Endometrial microvascular endothelial cells (primary cell): ENCODE measurements at regions not wholly inside any gene's neighbourhood (a gene's known extent, or its start where the extent isn't known, plus 50 kb on each side); places are given as distances from the start of the nearest gene placed in this dataset.

Experiments
- in situ Hi-C: cut with HindIII; loops from 2 replicates; pipeline ENCODE4 v1.10.0; 2017; ENCODE audit warnings: low sequenced_read_pairs, low pct_unique_long_range_greater_than_20kb; ENCODE audit errors: inconsistent ontology term

DNA sequence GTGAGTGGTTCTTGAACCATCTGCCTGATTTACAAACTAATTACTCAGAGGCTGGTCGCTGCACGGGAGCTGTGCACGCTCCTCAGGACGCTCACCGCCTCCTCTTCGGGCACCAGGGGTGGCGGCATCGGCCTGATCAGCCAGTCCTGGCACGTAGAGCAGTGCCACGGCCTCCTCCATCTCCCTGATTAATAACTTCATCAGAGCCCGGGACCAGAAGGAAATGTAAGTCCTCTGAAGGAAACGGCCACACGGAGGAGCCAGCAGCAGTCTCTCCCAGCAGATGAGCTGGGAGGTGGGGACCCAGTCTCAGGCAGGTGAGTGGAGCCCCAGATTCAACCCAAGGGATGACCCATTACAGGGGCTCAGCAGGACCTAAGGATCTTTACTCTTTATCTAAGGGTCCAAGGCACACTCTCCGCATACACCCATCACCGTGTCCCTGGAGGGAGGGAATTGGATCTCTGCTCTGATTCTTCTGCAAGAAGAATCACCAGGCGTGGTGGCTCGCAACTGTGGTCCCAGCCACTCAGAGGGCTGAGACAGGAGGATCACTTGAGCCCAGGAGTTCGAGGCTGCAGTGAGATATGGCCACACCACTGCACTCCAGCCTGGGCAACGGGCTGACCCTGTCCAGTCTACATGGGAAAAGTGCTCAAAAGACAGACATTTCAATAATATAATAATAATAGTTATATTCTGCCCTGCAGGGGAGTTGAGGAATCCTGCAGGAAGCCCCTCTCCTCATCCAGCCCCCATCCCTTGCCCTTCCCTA is 366.5 kb downstream of the SEC14L1 start:
- in situ Hi-C loops, result no loop called here

DNA sequence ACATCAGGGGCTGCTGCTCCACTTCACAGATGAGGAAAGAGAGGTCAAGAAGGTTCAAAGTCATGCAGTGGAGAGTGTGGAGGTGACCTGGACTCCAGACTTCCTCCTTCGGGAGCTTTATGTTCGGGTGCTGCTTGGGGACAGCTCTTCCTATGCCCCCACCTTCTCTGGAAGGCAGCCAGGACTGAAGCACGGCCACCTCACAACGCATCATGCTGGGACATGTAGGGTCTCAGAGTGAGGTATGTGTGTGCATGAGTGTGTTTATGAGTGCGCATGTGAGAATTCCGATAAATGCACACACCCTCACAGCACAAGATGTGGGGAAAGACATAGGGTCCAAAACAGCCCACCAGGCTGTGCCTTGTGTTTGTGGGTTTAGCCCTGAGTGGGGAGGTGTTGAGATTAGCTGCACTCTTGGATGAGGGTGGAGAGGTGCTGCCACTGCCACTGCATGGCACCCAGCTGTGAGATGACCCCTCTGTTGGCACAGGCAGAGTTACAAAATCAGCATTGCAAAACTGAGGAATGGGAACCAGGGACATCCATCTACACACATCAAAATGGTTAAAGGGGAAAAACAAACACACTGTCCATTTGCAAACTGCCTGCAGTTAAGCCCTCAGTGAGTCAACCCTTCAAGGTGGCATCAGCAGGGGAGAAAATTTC is 367.4 kb downstream of the SEC14L1 start:
- in situ Hi-C loops, result no loop called here

DNA sequence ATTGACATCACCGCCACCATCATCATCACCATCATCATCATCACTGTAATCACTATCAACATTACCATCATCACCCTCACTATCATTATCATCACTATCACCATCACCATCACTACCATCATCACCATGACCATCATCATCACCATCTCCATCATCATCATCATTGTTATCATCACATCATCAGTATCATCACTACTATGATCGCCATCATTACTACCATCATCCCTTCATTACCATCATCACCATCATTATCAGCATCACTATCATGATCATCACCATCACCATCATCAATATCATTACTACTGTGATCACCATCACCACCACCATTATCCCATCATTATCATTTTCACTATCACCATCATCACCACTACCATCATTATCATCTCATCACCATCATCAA is 368.3 kb downstream of the SEC14L1 start:
- in situ Hi-C loops, result no loop called here

DNA sequence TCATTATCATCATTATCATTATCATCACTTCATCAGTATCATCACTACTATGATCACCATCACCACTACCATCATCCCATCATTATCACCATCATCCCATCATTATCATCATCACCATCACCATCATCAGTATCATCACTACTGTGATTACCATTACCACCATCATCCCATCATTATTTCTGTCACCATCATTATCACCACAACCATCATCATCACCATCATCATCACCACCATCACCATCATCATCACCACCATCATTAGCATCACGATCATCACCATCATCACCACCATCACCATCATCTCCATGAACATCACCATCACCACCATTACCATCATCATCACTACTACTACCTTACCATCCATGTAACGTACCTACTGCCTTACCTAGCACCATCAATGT is 368.8 kb downstream of the SEC14L1 start:
- in situ Hi-C loops, result no loop called here

DNA sequence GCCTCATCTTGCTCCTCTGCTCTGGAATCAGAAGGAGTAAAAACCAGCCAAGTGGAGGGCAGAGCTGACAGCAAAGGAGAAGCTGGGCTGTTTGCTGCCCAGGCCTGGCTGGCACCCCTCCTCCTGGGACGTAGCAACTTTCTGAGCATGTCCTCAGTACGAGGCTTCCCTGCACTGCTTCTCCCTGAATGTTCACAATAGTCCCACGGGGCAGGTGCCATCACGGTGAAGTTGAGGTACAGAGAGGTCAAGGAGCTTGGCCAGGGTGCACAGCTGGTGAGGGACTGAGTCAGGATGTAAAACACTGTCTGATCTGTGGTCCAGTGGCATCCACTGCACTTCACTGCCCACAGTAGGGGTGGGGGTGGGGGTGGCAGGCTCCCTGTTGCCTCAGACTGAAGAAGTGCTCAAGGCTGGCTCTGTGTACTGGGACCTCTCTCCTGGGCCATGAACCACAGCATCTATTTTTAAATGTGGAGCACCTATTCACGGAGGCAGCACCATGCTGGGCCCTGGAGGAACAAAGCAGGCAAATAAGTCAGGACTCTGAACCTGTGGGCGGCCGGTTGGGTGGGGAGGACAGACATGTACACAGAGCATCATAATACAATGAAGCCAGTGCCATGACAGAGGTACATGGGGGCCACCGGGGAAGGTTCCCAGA is 369.5 kb downstream of the SEC14L1 start:
- in situ Hi-C loops, result no loop called here

DNA sequence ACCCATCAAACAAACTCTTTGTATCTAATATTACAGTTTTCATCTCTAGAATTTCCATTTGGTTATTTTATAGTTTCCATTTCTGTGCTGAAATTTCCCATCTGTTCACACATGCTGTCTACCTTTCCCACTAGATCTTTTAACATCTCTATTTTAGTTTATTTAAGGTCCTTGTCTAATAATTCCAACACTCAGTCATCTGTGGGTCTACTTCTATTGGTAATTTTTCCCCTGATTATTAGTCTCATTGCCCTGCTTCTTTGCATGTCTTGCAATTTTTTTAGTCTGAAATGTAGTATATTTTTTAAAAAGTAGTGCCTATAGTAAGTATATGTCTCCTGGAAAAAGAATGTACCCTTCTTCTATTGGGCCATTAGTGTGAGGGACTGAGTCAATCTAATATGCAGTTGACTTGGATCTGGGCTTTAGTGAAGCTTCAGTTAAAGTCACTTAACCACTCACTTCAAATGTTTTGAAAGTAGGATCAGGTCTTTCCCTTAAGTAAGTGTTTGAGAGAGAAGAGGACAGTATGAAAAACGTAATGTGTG is 370.8 kb downstream of the SEC14L1 start:
- in situ Hi-C loops, result no loop called here

DNA sequence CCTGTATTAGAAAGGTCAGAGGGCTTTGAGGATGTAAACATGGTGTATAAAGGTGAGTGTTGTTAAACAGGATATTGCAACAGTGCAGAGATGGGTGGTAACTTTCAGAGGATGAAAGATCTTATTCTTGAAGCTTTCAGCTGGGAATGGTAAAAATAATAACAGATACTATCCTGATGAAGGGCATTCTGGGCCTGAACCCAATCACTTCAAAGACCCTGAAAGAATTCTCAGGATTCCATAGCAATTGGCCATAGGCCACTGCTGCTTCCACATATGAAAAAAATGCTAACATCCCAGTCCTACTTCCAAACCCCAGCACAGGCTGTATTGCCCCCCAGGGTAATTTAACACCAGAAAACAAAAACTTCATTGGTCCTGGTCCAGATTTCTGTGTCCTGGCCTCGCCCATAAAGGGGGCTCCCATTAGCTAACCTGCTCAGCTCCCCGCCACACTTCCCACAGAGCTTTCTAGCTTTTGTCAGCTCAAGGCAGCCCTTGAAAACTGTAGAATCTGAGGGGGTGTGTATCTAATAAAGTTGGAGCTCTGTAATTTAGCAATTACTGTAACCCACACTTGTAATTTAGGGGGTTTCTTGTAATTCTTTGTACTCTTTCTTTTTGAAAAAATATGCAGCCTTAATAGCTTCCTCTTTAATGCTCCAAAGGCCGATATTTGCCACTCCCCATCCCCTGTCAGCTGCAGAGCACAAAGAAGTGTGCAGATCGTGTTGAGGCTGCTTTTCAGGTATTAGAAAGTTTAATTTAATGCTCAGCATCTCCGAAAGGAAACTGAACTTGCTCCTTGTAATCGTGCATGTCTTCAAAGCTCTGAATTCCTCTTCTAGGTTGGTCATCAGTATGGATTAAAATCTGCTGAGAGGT is 371.5 kb downstream of the SEC14L1 start:
- in situ Hi-C loops, result no loop called here

DNA sequence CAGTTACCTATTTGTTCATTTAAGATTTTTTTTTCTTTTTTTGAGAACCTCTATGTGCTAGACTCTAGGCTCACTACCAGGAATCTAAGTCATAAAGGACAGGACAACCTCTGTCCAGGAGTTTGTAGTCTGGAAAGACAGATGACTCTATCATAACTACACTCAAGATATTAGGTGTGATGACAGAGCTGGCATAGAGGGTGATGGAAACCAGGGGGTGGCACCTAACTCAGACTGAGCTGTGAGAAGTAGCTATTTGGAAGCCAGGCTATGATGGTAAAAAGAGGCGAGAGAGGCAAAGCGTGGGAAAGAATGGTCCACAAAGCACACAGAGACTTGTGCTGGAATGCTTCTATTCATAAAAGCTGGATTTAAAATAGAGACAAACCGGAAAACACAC is 372.3 kb downstream of the SEC14L1 start:
- in situ Hi-C loops, result no loop called here

DNA sequence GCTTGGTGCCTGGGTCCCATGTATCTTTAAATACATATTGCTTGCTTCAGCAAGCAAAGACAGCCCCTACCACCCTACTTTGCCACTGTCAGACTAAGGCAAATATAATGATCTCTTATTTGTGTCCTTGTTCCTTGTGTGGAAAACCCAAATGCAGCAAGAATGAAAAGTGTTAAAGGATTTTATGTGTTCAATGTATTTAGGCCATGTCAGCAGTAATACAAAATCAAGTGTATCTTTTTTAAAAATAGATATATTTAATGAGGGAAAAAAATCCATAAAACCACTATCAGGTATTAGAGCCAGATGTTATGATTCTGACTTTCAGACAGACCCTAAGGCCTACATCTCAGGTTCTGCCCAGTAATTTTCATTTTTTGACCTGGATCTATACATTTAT is 374.5 kb downstream of the SEC14L1 start:
- in situ Hi-C loops, result no loop called here

DNA sequence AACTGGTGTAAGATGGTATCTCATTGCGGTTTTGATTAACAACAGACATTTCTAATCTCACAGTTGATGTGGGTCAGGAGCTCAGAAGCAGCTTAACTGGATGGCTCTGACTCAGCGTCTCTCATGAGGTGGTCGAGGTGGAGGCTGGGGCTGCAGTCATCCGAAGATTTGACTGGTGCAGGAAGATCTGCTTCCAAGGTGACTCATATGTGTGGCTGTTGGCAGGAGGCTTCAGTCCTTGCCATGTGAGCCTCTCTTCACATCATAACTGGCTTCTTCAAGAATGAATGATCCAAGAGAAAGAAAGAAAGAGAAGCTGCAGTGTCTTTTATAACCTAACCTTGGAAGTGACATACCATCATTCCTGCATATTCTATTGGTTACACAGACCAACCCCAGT is 376.1 kb downstream of the SEC14L1 start:
- in situ Hi-C loops, result no loop called here

DNA sequence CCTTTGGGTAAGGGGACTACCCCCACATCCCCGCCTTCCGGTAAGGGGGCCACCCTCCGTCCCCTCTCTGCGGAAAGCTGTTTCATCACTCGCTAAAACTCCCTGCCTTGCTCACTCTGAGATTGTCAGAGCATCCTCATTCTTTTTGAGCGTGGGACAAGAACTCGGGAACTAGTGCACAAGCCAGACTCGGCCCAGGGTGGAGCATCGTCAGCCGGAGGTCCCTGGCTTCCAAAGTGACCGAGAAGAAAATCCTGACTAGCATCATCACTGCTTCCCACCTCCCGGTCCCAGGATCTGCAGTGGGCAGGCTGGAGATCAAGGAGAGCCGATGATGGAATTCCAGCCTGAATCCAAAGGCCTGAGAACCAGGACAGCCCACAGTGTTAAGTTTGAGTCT is 380.3 kb downstream of the SEC14L1 start:
- in situ Hi-C loops, result no loop called here

DNA sequence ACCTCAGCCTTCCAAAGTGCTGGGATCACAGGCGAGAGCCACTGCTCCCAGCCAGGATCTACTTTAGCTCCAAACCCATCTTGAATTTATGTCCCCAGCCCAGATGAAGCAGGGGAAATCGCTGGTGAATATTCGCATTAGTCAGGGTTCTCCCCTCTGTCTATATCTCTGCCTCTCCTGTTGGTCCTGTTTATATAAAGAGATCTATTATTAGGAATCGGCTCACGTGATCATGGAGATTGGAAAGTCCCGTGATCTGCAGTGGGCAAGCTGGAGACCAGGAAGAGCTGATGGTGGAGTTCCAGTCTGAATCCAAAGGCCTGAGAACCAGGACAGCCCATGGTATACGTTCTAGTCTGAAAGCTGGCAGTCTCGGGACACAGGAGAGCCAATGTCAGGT is 382.8 kb downstream of the SEC14L1 start:
- in situ Hi-C loops, result no loop called here

DNA sequence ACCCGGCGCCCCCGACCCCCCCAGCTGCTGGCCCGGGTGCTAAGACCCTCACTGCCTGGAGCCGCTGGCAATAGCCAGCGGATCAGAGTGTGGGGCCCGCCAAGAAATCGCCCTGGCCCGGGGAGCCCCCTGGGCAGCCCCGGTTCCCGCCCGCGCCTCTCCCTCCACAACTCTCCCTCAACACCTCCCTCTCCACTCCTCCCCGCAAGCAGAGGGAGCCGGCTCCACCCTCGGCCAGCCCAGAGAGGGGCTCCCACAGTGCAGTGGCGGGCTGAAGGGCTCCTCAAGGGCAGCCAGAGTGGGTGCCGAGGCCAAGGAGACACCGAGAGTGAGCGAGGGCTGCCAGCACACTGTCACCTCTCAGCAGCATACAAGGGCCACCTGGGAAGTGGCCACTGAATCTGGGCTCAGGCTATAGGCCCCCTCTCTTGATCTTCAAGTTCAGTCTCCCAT is 385.5 kb downstream of the SEC14L1 start:
- in situ Hi-C loops, result no loop called here

DNA sequence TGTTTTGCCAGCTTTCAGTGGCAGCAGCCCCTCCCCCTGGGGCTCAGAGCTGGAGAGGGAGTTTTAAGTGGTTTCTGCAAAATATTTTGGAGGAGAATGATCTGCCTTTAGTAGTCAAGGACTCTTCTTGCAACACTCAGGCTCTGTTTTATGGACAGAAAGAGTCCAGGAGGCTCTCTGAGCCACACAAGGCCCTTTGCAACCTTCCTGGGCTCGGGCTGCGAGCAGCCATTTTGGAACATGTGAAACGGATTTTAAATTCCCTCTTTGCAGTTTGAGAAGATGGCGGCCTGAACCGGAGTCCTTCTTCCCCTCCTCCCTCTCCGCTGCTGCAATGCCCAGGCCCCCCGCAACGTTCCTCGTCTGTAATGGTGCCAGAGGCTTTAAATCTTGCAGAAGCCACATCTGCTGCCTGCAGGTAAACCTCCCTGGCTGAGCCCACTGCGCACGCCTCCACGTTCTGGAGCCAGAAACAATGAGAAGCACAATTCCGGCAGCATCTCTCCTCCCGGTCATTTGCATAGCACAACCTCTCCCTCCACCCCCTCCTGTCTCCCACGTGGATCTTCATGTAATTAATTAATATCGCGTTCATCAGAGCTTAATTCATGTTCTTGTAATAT is 386.1 kb downstream of the SEC14L1 start:
- in situ Hi-C loops, result no loop called here

DNA sequence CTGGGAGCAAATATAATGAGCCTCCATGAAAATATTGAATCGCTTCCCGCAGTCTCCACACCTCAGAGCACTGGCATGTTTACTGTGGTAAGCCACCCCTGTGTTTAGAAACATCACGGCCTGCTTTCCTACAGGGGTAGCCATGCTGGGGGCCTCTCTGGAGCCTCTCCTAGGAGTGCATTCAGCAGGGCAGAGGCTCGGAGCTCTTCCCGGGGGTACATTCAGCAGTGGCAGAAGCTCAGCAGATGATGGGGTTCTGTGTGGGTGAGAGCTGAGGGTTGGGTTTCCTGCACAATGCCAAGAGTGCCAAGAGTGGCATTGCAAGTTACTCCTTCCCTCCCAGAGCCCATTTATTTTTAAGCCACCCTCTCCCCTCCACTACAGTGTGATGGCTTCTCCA is 386.6 kb downstream of the SEC14L1 start:
- in situ Hi-C loops, result no loop called here

DNA sequence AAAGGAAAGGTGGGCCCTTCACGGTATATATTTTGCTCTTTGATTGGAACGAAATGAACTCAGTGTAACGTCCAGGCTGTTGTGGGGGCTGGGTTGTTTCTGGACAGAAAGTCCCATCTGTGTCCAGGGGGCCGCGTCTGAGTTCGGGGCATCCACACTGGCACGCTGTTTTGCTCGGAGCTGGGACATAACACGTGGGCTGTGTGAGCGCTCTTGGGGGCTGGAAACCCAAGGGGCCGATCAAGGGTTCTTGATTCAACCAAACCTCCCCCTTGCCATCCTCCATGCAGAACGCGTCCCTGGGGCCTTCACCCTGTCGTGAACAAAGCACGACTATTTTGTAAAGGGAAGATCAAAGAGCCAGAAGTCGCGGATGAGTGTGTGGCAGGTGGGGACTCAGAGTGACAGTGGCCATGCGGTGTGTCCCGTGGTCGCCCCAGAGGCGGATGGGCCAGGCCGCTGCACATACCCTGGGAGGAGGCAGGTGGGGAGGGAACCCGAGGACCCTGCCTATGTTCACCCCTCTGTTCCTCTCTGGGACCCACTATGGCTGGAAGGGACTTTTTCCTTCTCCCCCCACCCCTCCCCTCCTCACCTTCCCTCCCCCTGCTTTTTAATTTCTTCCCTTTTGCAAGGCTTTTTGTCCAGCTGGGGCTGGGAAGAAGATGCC is 387.2 kb downstream of the SEC14L1 start:
- in situ Hi-C loops, result no loop called here

DNA sequence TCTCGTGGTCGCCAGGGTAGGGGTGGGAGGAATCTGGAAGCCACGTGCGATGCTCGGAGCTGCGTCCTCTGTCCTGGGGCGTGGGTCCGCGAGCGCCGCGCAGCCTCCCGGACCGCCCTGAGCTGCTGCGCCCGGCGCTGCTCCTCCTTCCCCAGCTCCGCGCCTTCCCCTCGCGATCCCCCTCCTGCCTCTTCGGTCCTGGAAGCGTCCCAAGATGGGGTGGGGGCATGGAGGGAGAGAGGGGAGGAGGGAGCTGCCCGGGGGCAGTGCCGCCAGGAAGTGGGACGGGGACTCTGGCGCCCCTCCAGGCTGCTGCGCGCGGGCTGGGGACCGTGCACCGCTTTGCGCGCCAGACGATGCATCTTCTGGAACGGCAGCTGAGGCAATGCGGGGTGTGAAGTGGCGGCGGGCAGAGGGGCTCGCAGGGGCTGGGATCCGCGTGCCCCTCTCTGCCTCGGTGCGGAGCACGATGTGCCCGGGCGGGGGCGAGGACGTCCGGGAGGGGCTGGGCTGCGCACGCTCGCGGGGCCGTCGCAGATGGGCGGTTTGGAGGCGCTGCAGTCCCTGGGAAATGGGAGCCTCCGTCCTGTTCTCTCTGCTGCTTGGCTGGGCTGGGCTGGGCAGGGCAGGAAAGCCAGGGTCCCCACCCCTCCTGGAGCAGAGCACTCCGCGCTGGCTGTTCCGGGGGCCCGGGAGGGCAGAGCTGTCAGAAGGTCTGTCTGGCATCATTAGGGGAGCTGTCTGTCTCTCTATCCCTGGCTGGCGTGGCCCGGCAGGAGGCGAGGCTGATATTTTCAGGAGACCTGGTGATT is 388.0 kb downstream of the SEC14L1 start:
- in situ Hi-C loops, result no loop called here
